A549 (cell line): ENCODE measurements at regions not wholly inside any gene's neighbourhood (a gene's known extent, or its start where the extent isn't known, plus 50 kb on each side); places are given as distances from the start of the nearest gene placed in this dataset.

ENCODE experiments used
- ATAC-seq, 2 experiments: fragments of 200-7000 bp in 1 of 2; fragments of >200 bp in 1 of 2; cut with Nextera tagmentation in 1 of 2; cut with Tn5 transposase in 1 of 2; 3 replicates each; pipeline versions ENCODE4 v1.8.0 to v1.9.1; 2018 to 2020; ENCODE audit warnings: mild to moderate bottlenecking in 1 of 2, moderate library complexity in 1 of 2
- CTCF ChIA-PET: fragments of 300-600 bp; sonication (Branson Sonifier 250); formaldehyde crosslinking; extraction: SDS; loops from one replicate; lab custom pipeline; 2021; ENCODE audit warnings: antibody characterized with exemption, inconsistent platforms; lab: Yijun Ruan, JAX
- POLR2A ChIA-PET: fragments of 350-600 bp; formaldehyde crosslinking; extraction: SDS; loops from one replicate; lab custom pipeline; 2021; ENCODE audit warnings: antibody characterized with exemption, inconsistent platforms; lab: Yijun Ruan, JAX
- DNase-seq, 2 experiments: peaks; one replicate each; pipeline versions ENCODE4 v3.0.0 to v3.0.0-alpha.2; 2011 to 2016; ENCODE audit warnings: low read depth in 1 of 2, low spot score in 1 of 2
- FAIRE-seq: peaks from 2 replicates; lab custom pipeline; 2011; peaks lifted over from hg19 to GRCh38; lab: Jason Lieb, UNC
- H3K27ac ChIP-seq, 2 experiments: fragments of >200 bp; sonication (Bioruptor Twin); formaldehyde crosslinking; 3 replicates each; pipeline ENCODE4 v1.5.1; 2016 to 2017
- H3K4me1 ChIP-seq: fragments of >200 bp; sonication (Bioruptor Twin); formaldehyde crosslinking; 3 replicates; pipeline ENCODE4 v1.6.1; 2016
- H3K4me2 ChIP-seq: fragments of >200 bp; sonication (Bioruptor Twin); formaldehyde crosslinking; 3 replicates; pipeline ENCODE4 v1.6.1; 2016
- H3K4me3 ChIP-seq: fragments of >200 bp; sonication (Bioruptor Twin); formaldehyde crosslinking; 3 replicates; pipeline ENCODE4 v1.5.1; 2016
- H3K9me3 ChIP-seq: fragments of >200 bp; sonication (Bioruptor Twin); formaldehyde crosslinking; 3 replicates; pipeline ENCODE4 v1.6.1; 2016
- CEBPB ChIP-seq, 2 experiments: fragments of >200 bp in 1 of 2; sonication (Bioruptor Twin) in 1 of 2; formaldehyde crosslinking in 1 of 2; IDR thresholded peaks; 2 replicates each; pipeline ENCODE4 v1.6.1; 2012 to 2016
- CHD4 ChIP-seq: fragments of 200-600 bp; sonication (generic); IDR thresholded peaks from 2 replicates; pipeline ENCODE4 v1.6.1; 2016; ENCODE audit warnings: antibody characterized with exemption, mild to moderate bottlenecking, borderline replicate concordance
- EHF ChIP-seq: fragments of 250-450 bp; sonication (Bioruptor Pico); IDR thresholded peaks from 2 replicates; pipeline ENCODE4 v1.5.0; 2020; ENCODE audit warnings: mild to moderate bottlenecking
- EHMT2 ChIP-seq: fragments of 200-600 bp; sonication (generic); IDR thresholded peaks from 2 replicates; pipeline ENCODE4 v1.6.1; 2016; ENCODE audit warnings: antibody characterized with exemption, low read depth, mild to moderate bottlenecking, moderate library complexity
- ELK1 ChIP-seq: fragments of 150-350 bp; IDR thresholded peaks from 2 replicates; pipeline ENCODE4 v1.6.1; 2014; ENCODE audit warnings: low read depth, mild to moderate bottlenecking, low read length
- EP300 ChIP-seq, 2 experiments: fragments of >200 bp; sonication (Bioruptor Twin); formaldehyde crosslinking; IDR thresholded peaks; 2 replicates in 1 of 2; 3 replicates in 1 of 2; pipeline ENCODE4 v1.6.1; 2016 to 2017
- FOSB ChIP-seq: fragments of 250-450 bp; sonication (Bioruptor Pico); IDR thresholded peaks from 2 replicates; pipeline ENCODE4 v1.5.0; 2020; ENCODE audit warnings: mild to moderate bottlenecking, moderate library complexity
- HOXA7 ChIP-seq: fragments of 250-450 bp; sonication (Bioruptor Pico); IDR thresholded peaks from 2 replicates; pipeline ENCODE4 v1.5.0; 2020; ENCODE audit warnings: mild to moderate bottlenecking, moderate library complexity
- JUNB ChIP-seq: fragments of >200 bp; sonication (Bioruptor Twin); formaldehyde crosslinking; IDR thresholded peaks from 2 replicates; pipeline ENCODE4 v1.6.1; 2016
- MAZ ChIP-seq: fragments of 150-350 bp; IDR thresholded peaks from 2 replicates; pipeline ENCODE4 v1.6.1; 2014; ENCODE audit warnings: antibody characterized with exemption, low read depth, low read length, borderline replicate concordance
- MYC ChIP-seq: IDR thresholded peaks from 2 replicates; pipeline ENCODE4 v1.6.1; 2012; ENCODE audit warnings: mild to moderate bottlenecking, inconsistent platforms, low read length, improper control_type of control experiment, borderline replicate concordance
- NFE2L2 ChIP-seq: fragments of 150-350 bp; conservative IDR thresholded peaks from 2 replicates; pipeline ENCODE4 v1.6.1; 2014; ENCODE audit warnings: low read length
- NPAS2 ChIP-seq: fragments of 250-450 bp; sonication (Bioruptor Pico); IDR thresholded peaks from 2 replicates; pipeline ENCODE4 v1.8.0; 2022; ENCODE audit warnings: mild to moderate bottlenecking, moderate library complexity, borderline replicate concordance
- POLR2A ChIP-seq: IDR thresholded peaks from 2 replicates; pipeline ENCODE4 v1.6.1; 2012; ENCODE audit warnings: mild to moderate bottlenecking, low read length
- RARB ChIP-seq: fragments of 250-450 bp; sonication (Bioruptor Pico); IDR thresholded peaks from 2 replicates; pipeline ENCODE4 v1.8.0; 2021; ENCODE audit warnings: mild to moderate bottlenecking, moderate library complexity
- RCOR1 ChIP-seq: fragments of 150-350 bp; IDR thresholded peaks from 2 replicates; pipeline ENCODE4 v1.6.1; 2014; ENCODE audit warnings: antibody characterized with exemption, low read length, low read depth
- ZFP36 ChIP-seq: fragments of 450-650 bp; IDR thresholded peaks from 2 replicates; pipeline ENCODE4 v1.6.1; 2014; ENCODE audit warnings: borderline replicate concordance; ENCODE audit not compliant: partially characterized antibody
- ZNF302 ChIP-seq: fragments of 250-450 bp; sonication (Bioruptor Pico); IDR thresholded peaks from 2 replicates; pipeline ENCODE4 v1.9.0; 2021; ENCODE audit warnings: inconsistent platforms, mild to moderate bottlenecking, moderate library complexity
- ZSCAN20 ChIP-seq: fragments of 250-450 bp; sonication (Bioruptor Pico); IDR thresholded peaks from 2 replicates; pipeline ENCODE4 v1.8.0; 2022; ENCODE audit warnings: mild to moderate bottlenecking, moderate library complexity
- WGBS: methylation state at CpG from one replicate; pipeline ENCODE4 v1.1.6; 2017; ENCODE audit errors: missing lambda C conversion rate; 5-methylcytosine and 5-hydroxymethylcytosine counted together
- TF ChIP-seq, protein P1 (sequence below): IDR thresholded peaks from 2 replicates; pipeline ENCODE4 v1.6.1; 2012
- TF ChIP-seq, protein P2 (sequence below): fragments of 250-450 bp; sonication (Bioruptor Pico); IDR thresholded peaks from 2 replicates; pipeline ENCODE4 v1.5.0; 2021; ENCODE audit warnings: mild to moderate bottlenecking, moderate library complexity, borderline replicate concordance
- TF ChIP-seq, protein P3 (sequence below): fragments of >200 bp; sonication (Bioruptor Twin); formaldehyde crosslinking; IDR thresholded peaks from 3 replicates; pipeline ENCODE4 v1.5.1; 2016
- TF ChIP-seq, protein P4 (sequence below): fragments of >200 bp; sonication (Bioruptor Twin); formaldehyde crosslinking; IDR thresholded peaks from 2 replicates; pipeline ENCODE4 v1.6.1; 2016

DNA sequence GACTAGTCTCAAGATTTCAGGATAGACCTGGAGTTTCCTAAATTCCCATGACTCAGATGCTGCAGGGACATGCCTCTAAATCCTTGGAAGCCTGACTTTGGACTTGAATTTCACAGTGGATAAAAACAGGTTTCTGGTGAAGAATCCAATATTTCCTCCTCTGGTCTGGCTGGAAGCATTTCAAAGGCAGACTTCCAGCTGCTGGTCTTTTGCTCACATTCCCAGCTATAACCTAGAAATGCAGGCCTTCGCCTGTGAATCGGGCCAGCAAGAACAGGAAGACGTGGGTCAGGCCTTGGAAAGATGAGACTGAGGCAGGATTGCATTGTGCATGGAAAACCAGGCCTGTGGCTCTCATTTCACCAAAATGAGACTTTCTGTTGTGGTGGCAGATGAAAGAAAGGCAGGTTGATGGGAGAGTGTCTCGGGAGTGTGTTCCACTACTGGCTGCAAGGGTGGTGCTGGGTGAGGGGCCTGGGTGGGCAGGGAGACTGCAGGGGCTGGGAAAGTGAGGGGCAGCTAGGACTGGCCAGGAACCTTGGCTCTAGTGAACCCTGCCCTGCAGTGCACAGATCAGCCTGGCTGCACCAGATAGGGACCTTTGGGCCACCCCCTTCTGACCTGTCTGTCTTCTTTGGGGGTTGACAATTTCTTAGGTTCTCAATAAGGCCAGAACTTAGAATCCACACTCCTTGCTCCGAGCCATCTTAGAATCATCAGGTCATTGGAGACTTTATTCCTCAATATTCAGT lies 488.8 kb upstream of the MKI67 start:
- Histone ChIP-seq H3K4me2 (no peak overlapping the region), H3K4me1 (no peaks in the 10 kb centered on the region), H3K4me3 (no peak overlapping the region), H3K9me3 (no peaks in the 10 kb centered on the region), H3K27ac (no peak overlapping the region)
- ATAC-seq (no peak), DNase-seq (no peak), FAIRE-seq (no peak)
- TF ChIP-seq CEBPB (IDR thresholded peaks at IDR 0.05) (no peak), POLR2A (no peak), FOSB (CRISPR knock-in tag) (no peak), HOXA7 (CRISPR knock-in tag) (no peak), EP300 (IDR thresholded peaks at IDR 0.05) (no peak), ZSCAN20 (CRISPR knock-in tag) (no peak), ZFP36 (no peak), RCOR1 (no peak), MAZ (no peak), CHD4 (no peak), EHF (CRISPR knock-in tag) (no peak), NPAS2 (CRISPR knock-in tag) (no peak), JUNB (no peak), ZNF302 (no peak)
- TF ChIP-seq, protein P1, sequence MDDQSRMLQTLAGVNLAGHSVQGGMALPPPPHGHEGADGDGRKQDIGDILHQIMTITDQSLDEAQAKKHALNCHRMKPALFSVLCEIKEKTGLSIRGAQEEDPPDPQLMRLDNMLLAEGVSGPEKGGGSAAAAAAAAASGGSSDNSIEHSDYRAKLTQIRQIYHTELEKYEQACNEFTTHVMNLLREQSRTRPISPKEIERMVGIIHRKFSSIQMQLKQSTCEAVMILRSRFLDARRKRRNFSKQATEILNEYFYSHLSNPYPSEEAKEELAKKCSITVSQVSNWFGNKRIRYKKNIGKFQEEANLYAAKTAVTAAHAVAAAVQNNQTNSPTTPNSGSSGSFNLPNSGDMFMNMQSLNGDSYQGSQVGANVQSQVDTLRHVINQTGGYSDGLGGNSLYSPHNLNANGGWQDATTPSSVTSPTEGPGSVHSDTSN: no peak
- TF ChIP-seq, protein P2, sequence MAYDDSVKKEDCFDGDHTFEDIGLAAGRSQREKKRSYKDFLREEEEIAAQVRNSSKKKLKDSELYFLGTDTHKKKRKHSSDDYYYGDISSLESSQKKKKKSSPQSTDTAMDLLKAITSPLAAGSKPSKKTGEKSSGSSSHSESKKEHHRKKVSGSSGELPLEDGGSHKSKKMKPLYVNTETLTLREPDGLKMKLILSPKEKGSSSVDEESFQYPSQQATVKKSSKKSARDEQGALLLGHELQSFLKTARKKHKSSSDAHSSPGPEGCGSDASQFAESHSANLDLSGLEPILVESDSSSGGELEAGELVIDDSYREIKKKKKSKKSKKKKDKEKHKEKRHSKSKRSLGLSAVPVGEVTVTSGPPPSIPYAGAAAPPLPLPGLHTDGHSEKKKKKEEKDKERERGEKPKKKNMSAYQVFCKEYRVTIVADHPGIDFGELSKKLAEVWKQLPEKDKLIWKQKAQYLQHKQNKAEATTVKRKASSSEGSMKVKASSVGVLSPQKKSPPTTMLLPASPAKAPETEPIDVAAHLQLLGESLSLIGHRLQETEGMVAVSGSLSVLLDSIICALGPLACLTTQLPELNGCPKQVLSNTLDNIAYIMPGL (CRISPR knock-in tag): no peak
- TF ChIP-seq, protein P3, sequence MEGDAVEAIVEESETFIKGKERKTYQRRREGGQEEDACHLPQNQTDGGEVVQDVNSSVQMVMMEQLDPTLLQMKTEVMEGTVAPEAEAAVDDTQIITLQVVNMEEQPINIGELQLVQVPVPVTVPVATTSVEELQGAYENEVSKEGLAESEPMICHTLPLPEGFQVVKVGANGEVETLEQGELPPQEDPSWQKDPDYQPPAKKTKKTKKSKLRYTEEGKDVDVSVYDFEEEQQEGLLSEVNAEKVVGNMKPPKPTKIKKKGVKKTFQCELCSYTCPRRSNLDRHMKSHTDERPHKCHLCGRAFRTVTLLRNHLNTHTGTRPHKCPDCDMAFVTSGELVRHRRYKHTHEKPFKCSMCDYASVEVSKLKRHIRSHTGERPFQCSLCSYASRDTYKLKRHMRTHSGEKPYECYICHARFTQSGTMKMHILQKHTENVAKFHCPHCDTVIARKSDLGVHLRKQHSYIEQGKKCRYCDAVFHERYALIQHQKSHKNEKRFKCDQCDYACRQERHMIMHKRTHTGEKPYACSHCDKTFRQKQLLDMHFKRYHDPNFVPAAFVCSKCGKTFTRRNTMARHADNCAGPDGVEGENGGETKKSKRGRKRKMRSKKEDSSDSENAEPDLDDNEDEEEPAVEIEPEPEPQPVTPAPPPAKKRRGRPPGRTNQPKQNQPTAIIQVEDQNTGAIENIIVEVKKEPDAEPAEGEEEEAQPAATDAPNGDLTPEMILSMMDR: no peak
- WGBS: under 1% methylated on average over 5 of the region's 5 CpGs
- ChIA-PET CTCF (no interaction called here), POLR2A (no interaction called here)

DNA sequence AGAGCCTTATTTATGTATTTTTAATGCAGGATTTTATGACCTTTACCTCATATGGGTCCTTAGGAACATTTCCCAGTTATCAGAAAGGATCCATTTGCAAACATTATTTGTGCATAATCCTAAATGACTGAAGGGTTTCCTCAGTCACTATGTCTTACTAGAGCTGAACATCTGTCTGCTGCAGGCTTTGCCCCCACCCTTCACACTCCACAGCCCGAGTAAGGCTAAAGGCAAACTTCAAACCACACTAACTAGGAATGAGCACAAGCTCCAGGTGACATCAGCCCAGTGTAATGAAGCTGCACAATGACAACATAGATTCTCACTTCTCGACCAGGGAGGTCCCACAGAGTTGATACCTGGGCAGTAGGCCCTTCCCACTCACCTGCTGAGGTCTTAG lies 491.3 kb upstream of the MKI67 start:
- ATAC-seq: no peak
- 0% methylated on average over 2 of the region's 2 CpGs for WGBS
- Histone ChIP-seq H3K27ac (no peak overlapping the region), H3K4me3 (no peak overlapping the region), H3K4me1 (no peaks in the 10 kb centered on the region), H3K4me2 (no peak overlapping the region), H3K9me3 (no peaks in the 10 kb centered on the region)
- CTCF ChIA-PET: no interaction called here
- no peak for FAIRE-seq
- DNase-seq: no peak
- POLR2A ChIA-PET: no interaction called here
- TF ChIP-seq MYC (no peak), ELK1 (no peak), RARB (CRISPR knock-in tag) (no peak), NFE2L2 (no peak), FOSB (CRISPR knock-in tag) (no peak), EHMT2 (no peak), POLR2A (no peak)
- TF ChIP-seq, protein P4, sequence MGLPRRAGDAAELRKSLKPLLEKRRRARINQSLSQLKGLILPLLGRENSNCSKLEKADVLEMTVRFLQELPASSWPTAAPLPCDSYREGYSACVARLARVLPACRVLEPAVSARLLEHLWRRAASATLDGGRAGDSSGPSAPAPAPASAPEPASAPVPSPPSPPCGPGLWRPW: no peak
